Stimulated activated CD8-positive, alpha-beta memory T cell treated with anti-CD3 and anti-CD28 coated beads, Interleukin-4, amount 100 ng/mL, for 24 hours (primary cell): ENCODE measurements at regions not wholly inside any gene's neighbourhood (a gene's known extent, or its start where the extent isn't known, plus 50 kb on each side); places are given as distances from the start of the nearest gene placed in this dataset.

ENCODE experiments used
- DNase-seq: peaks from one replicate; pipeline ENCODE4 v3.0.0-alpha.2; 2020; ENCODE audit warnings: low read depth

DNA sequence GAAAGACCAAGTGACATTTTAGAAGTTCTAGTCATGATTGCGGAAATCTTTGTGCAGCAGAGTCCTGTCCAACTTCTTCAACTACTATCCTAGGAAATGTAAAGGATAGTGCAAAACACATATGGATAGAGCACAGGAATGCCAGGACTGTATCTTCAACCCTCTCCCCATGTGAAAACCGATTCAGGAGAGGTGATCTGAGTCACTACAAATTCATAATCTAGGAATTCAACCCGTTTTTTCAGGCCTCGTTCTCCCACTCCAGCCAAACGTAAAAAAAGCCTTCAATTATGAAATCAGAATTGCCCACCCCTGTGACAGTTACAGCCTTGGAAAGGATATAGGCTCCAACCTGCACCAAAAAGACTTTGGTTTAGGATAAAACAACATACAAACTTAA is 52.9 kb upstream of the RGS1 start:
- no peak for DNase-seq

- no peak for DNase-seq
These were observed 51.4 kb upstream of the RGS1 start for GRCh38 chr1:192524223-192524622.
